B cell (primary cell): ENCODE measurements at regions not wholly inside any gene's neighbourhood (a gene's known extent, or its start where the extent isn't known, plus 50 kb on each side); places are given as distances from the start of the nearest gene placed in this dataset.

Source experiments
- CTCF ChIP-seq: fragments of 200-600 bp; IDR thresholded peaks from one replicate; pipeline ENCODE4 v1.8.0; 2022; ENCODE audit warnings: antibody characterized with exemption, mild to moderate bottlenecking
- EZH2 ChIP-seq: IDR thresholded peaks from 2 replicates; pipeline ENCODE4 v1.6.1; 2012; ENCODE audit warnings: borderline replicate concordance, low read depth, mild to moderate bottlenecking, moderate library complexity, low read length; ENCODE audit not compliant: insufficient read depth, poor library complexity, severe bottlenecking

GRCh38 chr3:55269096-55269495 is 218.0 kb downstream of the WNT5A start:
- TF ChIP-seq CTCF (no peak), EZH2 (no peak)
